Fibroblast of lung (primary cell): ENCODE measurements at regions not wholly inside any gene's neighbourhood (a gene's known extent, or its start where the extent isn't known, plus 50 kb on each side); places are given as distances from the start of the nearest gene placed in this dataset.

ENCODE experiments used
- CTCF ChIP-seq, 2 donors: IDR thresholded peaks in 1 of 2; conservative IDR thresholded peaks in 1 of 2; 1 replicate in 1 of 2; 2 replicates in 1 of 2; pipeline ENCODE4 v1.5.1; 2011 to 2012; ENCODE audit warnings: low read length in 2 of 2, control low read depth in 1 of 2, inconsistent platforms in 1 of 2, low read depth in 1 of 2, mild to moderate bottlenecking in 1 of 2
- EZH2 ChIP-seq: IDR thresholded peaks from 2 replicates; pipeline ENCODE4 v1.5.1; 2012; ENCODE audit warnings: low read length, control low read depth, mild to moderate bottlenecking; ENCODE audit errors: missing control alignments

GRCh38 chr4:14539246-14539645, 463.0 kb upstream of the CPEB2 start:
- TF ChIP-seq CTCF (conservative IDR thresholded peaks at IDR 0.05 in 1 of 2, IDR thresholded peaks at IDR 0.05 in 1 of 2; ENCODE audit: low read depth in 1 of 2, low read length in 2 of 2), result no peak
- TF ChIP-seq EZH2, result no peak
